Karpas-422 (cell line): ENCODE measurements at regions not wholly inside any gene's neighbourhood (a gene's known extent, or its start where the extent isn't known, plus 50 kb on each side); places are given as distances from the start of the nearest gene placed in this dataset.
A peak's percentile ranks its signal among the peaks of the same experiment; 100 is the strongest.

Experiments used
- DNase-seq: peaks from one replicate; pipeline ENCODE4 v3.0.0-alpha.2; 2015
- H2AFZ ChIP-seq: fragments of 200-600 bp; sonication (generic); 2 replicates; pipeline ENCODE4 v1.6.1; 2014; ENCODE audit warnings: antibody characterized with exemption, low read length, mixed read lengths
- H3K27ac ChIP-seq: fragments of 200-600 bp; sonication (generic); 2 replicates; pipeline ENCODE4 v1.5.1; 2014; ENCODE audit warnings: mild to moderate bottlenecking, low read length, moderate library complexity
- H3K27me3 ChIP-seq: fragments of 200-600 bp; sonication (generic); 2 replicates; pipeline ENCODE4 v1.6.1; 2014; ENCODE audit warnings: low read length, mixed read lengths
- H3K36me3 ChIP-seq: fragments of 200-600 bp; sonication (generic); 2 replicates; pipeline ENCODE4 v1.6.1; 2014; ENCODE audit warnings: low read length, mixed read lengths; ENCODE audit not compliant: insufficient read depth
- H3K4me1 ChIP-seq: fragments of 200-600 bp; sonication (generic); 2 replicates; pipeline ENCODE4 v1.6.1; 2014; ENCODE audit warnings: mild to moderate bottlenecking, low read length, mixed read lengths
- H3K4me2 ChIP-seq: fragments of 200-600 bp; sonication (generic); 2 replicates; pipeline ENCODE4 v1.6.1; 2014; ENCODE audit warnings: low read length, low read depth, mild to moderate bottlenecking; ENCODE audit not compliant: poor library complexity, severe bottlenecking
- H3K4me3 ChIP-seq: fragments of 200-600 bp; sonication (generic); 2 replicates; pipeline ENCODE4 v1.5.1; 2014; ENCODE audit warnings: mild to moderate bottlenecking, antibody characterized with exemption, low read length, mixed read lengths
- H3K79me2 ChIP-seq: fragments of 200-600 bp; sonication (generic); 2 replicates; pipeline ENCODE4 v1.6.1; 2014; ENCODE audit warnings: mild to moderate bottlenecking, low read length, mixed read lengths
- H3K9ac ChIP-seq: fragments of 200-600 bp; sonication (generic); 2 replicates; pipeline ENCODE4 v1.6.0; 2014; ENCODE audit warnings: low read length
- H3K9me2 ChIP-seq: fragments of 200-600 bp; sonication (generic), shearing (Covaris generic); replicated peaks from 2 replicates; pipeline ENCODE4 v1.6.0; 2014; ENCODE audit warnings: mild to moderate bottlenecking, low read length, moderate library complexity; ENCODE audit not compliant: insufficient read depth
- H3K9me3 ChIP-seq: fragments of 300-700, 200-600 bp; sonication (generic); 2 replicates; pipeline ENCODE4 v1.6.1; 2014; ENCODE audit warnings: low read length, mixed read lengths
- H4K20me1 ChIP-seq: fragments of 200-600 bp; sonication (generic); 2 replicates; pipeline ENCODE4 v1.6.1; 2014; ENCODE audit warnings: mild to moderate bottlenecking, antibody characterized with exemption, low read length, low read depth; ENCODE audit not compliant: insufficient read depth

DNA sequence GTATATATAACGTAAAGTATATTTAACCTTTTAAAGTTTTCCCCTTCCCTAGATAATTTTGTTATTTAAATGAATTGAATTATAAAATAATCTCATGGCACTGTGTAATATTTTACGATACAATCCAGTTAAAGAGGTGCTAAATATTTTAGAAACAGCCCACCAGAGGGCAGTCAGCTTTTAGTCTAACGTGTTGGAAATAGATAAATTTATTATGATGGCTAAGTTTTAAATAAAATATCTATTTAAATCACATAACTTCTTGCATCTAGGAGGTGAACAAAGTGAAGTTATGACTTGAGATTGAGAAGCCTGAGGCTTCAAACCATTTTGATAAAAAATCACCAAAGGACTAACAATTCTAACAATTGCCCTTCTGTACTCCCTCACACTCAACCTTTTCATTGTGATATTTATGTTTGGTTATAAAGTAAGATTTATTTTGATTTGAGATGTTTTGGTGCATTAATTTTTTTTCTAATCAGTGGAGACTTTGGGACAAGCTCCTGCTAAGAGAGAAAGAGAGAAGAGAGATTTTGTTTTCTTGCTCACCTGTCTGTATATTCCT, 171.5 kb upstream of the SP4 start:
- Histone ChIP-seq H3K9me3 (no peaks in the 10 kb centered on the region), H3K4me1 (no peaks in the 10 kb centered on the region), H3K4me3 (no peak overlapping the region), H3K27me3 (no peaks in the 10 kb centered on the region), H3K9me2 (no peaks in the 10 kb centered on the region), H4K20me1 (no peaks in the 10 kb centered on the region), H3K79me2 (no peaks in the 10 kb centered on the region), H3K27ac (no peak overlapping the region), H3K4me2 (no peak overlapping the region), H3K36me3 (no peaks in the 10 kb centered on the region), H2AFZ (no peak overlapping the region), H3K9ac (no peak overlapping the region)
- peak; percentile 75 for DNase-seq

DNA sequence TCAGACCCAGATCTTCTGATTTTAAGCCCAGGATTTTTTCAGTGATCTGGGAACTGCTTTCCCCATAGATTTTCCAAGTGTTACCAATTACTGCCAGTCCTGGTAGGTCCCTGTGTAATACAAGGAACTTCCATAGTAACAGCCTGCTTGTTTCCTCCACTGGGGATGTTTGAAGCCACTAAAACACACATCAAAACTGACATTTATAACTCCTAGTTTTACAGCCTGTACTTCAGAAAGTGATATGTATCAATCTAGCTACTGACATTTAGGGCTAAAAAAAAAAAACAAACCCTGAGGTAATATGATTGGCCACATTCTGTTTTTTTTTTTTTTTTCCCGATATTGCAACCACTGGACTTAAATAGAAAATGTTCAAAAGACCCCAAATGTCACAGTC, 166.9 kb upstream of the SP4 start:
- no peak for DNase-seq
- Histone ChIP-seq H3K9me3 (no peaks in the 10 kb centered on the region), H3K36me3 (no peaks in the 10 kb centered on the region), H3K4me3 (no peak overlapping the region), H2AFZ (no peak overlapping the region), H3K4me1 (no peaks in the 10 kb centered on the region), H3K79me2 (no peaks in the 10 kb centered on the region), H4K20me1 (no peaks in the 10 kb centered on the region), H3K9ac (no peak overlapping the region), H3K27me3 (no peaks in the 10 kb centered on the region), H3K27ac (no peak overlapping the region), H3K9me2 (no peaks in the 10 kb centered on the region), H3K4me2 (no peak overlapping the region)

DNA sequence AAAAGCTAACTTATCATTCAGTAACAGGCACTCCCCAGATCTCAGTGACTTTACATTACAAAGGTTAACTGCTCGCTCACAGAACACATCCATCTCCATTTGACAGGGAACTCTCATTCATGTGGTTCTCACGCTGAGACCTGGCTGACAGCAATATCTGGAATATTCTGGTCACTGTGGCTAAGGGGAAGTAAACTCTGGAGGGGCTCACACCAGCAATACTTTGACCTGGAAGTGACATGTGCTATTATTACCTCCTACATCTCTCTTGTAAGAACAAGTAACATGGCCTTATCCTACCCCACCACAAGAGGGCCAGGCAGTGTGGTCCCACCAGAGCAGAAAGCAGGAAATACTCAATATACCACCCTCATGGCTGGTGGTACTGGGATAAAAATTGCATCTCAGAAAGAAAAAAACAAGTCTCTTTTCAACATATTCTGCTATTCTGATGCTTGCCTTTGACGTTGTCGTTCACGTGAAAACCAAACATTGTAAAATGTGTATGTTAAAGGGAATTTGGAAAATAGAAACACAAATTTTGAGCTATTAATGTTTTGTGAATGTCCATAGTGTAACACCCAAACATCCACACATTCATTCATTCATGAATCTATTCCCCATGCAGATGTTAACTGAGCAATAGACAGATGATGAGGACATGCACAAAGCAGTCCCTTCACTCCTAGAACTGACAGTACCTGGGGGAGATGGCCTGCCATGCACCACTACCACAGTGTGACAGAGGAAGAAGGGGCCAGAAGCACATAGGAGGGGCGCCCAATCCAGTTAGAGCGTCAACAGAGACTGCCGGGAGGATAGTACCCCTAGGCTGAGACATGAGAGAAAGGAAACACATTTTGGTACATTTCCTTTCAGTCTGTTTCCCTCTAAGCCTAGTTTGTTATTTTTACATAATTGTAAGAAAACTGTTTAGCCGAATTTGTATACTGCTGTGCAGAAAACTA, 166.0 kb upstream of the SP4 start:
- Histone ChIP-seq H3K27ac (no peak overlapping the region), H3K9me3 (no peaks in the 10 kb centered on the region), H4K20me1 (no peaks in the 10 kb centered on the region), H3K4me2 (no peak overlapping the region), H3K9me2 (no peaks in the 10 kb centered on the region), H3K27me3 (no peaks in the 10 kb centered on the region), H3K79me2 (no peaks in the 10 kb centered on the region), H3K4me3 (no peak overlapping the region), H2AFZ (no peak overlapping the region), H3K36me3 (no peaks in the 10 kb centered on the region), H3K9ac (no peak overlapping the region), H3K4me1 (no peaks in the 10 kb centered on the region)
- DNase-seq, result peak; percentile 80

DNA sequence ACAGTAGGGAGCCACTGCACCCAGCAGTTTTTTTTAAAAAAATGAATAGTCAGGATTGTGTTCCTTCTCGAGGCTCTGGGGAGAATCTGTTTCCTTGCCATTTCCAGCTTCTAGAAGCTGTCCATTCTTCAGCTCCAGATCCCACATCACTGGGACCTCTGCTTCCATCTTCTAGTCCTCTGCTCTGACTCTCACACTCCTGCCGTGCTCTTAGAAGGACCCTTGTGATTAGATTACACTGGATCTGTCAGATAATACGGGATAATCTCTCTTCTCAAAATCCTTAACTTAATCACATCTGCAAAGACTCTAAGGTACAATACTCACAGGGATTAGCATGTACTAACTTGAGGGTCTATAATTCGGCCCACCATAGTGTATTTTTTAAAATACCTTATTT, 158.9 kb upstream of the SP4 start:
- no peaks in the 10 kb centered on the region for H3K4me1 ChIP-seq
- no peak overlapping the region for H2AFZ ChIP-seq
- H3K9me3 ChIP-seq, result no peaks in the 10 kb centered on the region
- H3K4me2 ChIP-seq, result no peak overlapping the region
- no peaks in the 10 kb centered on the region for H3K79me2 ChIP-seq
- no peak overlapping the region for H3K9ac ChIP-seq
- no peak for DNase-seq
- H3K36me3 ChIP-seq, result no peaks in the 10 kb centered on the region
- no peak overlapping the region for H3K27ac ChIP-seq
- H3K4me3 ChIP-seq, result no peak overlapping the region
- H3K9me2 ChIP-seq, result no peaks in the 10 kb centered on the region
- no peaks in the 10 kb centered on the region for H3K27me3 ChIP-seq
- no peaks in the 10 kb centered on the region for H4K20me1 ChIP-seq

DNA sequence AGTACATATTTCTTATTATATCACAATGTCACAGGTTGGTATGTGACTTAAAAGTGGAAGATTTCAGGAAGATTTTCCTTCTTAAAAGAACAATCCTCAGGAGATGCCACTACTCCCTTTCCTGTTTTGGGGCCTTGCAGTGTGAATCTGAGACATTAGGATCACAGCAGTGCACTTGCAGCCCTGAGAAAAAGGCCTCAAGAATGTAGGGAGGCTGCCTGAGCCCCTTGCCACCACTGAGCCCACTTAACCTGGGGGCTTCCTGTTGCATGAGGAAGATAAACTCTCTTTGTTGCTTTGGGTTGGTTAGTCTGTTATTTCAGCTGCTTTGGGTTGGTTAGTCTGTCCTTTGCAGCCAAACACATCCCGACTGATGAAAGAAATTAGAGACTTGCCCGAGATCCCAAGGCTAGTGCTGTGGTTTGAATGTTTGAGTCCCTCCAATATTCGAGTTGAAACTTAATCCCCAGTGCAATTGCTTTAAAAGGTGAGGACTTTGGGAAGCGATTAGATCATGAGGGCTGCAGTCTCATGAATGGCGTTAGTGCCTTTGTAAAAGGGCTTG, 151.3 kb upstream of the SP4 start:
- no peak overlapping the region for H3K4me2 ChIP-seq
- no peaks in the 10 kb centered on the region for H3K9me3 ChIP-seq
- no peak overlapping the region for H3K9ac ChIP-seq
- no peaks in the 10 kb centered on the region for H3K27me3 ChIP-seq
- no peak overlapping the region for H3K4me3 ChIP-seq
- no peaks in the 10 kb centered on the region for H4K20me1 ChIP-seq
- no peak overlapping the region for H3K27ac ChIP-seq
- H3K36me3 ChIP-seq, result no peaks in the 10 kb centered on the region
- H2AFZ ChIP-seq, result no peak overlapping the region
- H3K4me1 ChIP-seq, result no peaks in the 10 kb centered on the region
- DNase-seq, result no peak
- H3K9me2 ChIP-seq, result no peaks in the 10 kb centered on the region
- H3K79me2 ChIP-seq, result no peaks in the 10 kb centered on the region

DNA sequence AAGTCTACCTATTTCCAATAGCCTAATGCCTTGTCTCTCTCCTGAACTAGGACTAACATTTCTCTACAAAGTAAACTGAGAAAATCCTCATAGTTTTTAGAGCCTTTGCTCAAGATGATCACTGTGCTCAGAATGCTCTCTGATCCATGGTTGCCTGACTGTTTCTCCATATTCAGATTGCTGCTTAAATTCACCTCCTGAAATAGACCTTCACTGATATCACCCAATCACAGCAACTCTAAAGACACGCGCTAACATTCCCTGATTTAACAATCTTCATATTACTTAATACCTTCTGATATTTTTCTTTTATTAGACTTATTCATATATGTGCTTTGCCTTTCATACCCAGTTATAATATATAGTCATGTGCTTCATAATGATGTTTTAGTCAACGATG, 148.9 kb upstream of the SP4 start:
- H3K36me3 ChIP-seq, result no peaks in the 10 kb centered on the region

DNA sequence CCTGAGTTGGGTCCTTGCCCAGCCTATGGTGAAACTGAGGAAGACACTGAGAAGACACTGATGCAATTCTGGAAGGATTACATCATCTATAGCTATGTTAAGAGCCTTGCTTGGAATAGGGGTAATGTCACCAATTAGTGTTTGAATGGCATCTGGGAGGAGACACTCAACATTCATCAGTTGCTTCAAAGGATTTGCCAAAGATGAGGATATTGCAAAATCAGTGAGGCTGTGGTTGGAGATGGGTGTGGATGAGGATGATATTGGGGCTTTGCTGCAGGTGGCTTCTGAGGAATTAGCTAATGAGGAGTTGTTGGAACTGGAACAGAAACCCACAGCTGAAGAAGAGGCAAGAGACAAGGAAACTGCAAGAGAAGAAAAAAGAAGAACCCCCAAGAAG, 146.7 kb upstream of the SP4 start:
- no peaks in the 10 kb centered on the region for H3K4me1 ChIP-seq
- no peak overlapping the region for H3K4me2 ChIP-seq
- no peaks in the 10 kb centered on the region for H3K36me3 ChIP-seq
- H3K4me3 ChIP-seq, result no peak overlapping the region
- H3K9ac ChIP-seq, result no peak overlapping the region
- no peaks in the 10 kb centered on the region for H3K9me2 ChIP-seq
- no peak overlapping the region for H3K27ac ChIP-seq
- no peak for DNase-seq
- H2AFZ ChIP-seq, result no peak overlapping the region
- no peaks in the 10 kb centered on the region for H3K9me3 ChIP-seq
- no peaks in the 10 kb centered on the region for H3K79me2 ChIP-seq
- H3K27me3 ChIP-seq, result no peaks in the 10 kb centered on the region
- no peaks in the 10 kb centered on the region for H4K20me1 ChIP-seq

More for the DNA sequence above, 148.9 kb upstream of the SP4 start:
- Histone ChIP-seq H3K9ac (no peak overlapping the region), H3K27me3 (no peaks in the 10 kb centered on the region), H3K79me2 (no peaks in the 10 kb centered on the region), H4K20me1 (no peaks in the 10 kb centered on the region), H3K9me3 (no peaks in the 10 kb centered on the region), H3K9me2 (no peaks in the 10 kb centered on the region), H3K4me3 (no peak overlapping the region), H2AFZ (no peak overlapping the region), H3K27ac (no peak overlapping the region), H3K4me1 (no peaks in the 10 kb centered on the region), H3K4me2 (no peak overlapping the region)
- DNase-seq, result no peak

DNA sequence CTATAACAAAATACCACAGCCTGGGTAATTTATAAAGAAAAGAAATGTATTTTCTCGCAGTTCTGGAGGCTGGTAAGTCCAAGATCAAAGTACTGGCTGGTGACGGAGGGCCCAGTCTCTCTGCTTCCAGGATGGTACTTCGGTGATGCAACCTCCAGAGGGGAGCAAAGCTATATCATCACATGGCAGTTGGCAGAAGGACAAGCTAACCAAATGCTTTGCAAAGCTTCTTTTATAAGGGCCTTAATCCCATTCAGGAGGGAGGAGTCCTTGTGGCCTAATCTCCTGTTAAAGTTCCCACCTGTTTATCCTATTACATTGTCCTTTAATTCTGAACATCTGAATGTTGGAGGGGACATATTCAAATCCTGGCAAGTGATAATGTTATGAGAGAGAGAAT, 134.1 kb upstream of the SP4 start:
- Histone ChIP-seq H3K9ac (no peak overlapping the region), H3K27ac (no peak overlapping the region), H3K79me2 (no peaks in the 10 kb centered on the region), H3K4me3 (no peak overlapping the region), H3K36me3 (no peaks in the 10 kb centered on the region), H3K4me2 (no peak overlapping the region), H3K27me3 (no peaks in the 10 kb centered on the region), H4K20me1 (no peaks in the 10 kb centered on the region), H3K9me2 (no peaks in the 10 kb centered on the region), H3K9me3 (no peaks in the 10 kb centered on the region), H2AFZ (no peak overlapping the region), H3K4me1 (no peaks in the 10 kb centered on the region)
- no peak for DNase-seq
